ENCODE measurements at regions not wholly inside any gene's neighbourhood (a gene's known extent, or its start where the extent isn't known, plus 50 kb on each side); places are given as distances from the start of the nearest gene placed in this dataset.

GRCh38 chr10:75326306-75326705 is 75.3 kb downstream of the ZNF503 start:
- Histone ChIP-seq H3K9ac (no peak overlapping the region), H3K4me1 (ENCODE audit: insufficient read depth) (no peaks in the 10 kb centered on the region), H3K36me3 (ENCODE audit: low read depth) (no peaks in the 10 kb centered on the region), H2AFZ (no peak overlapping the region), H3K27ac (no peak overlapping the region), H3K9me2 (ENCODE audit: insufficient read depth) (no peaks in the 10 kb centered on the region), H3K27me3 (replicated peaks; ENCODE audit: insufficient read depth) (peaks cover 26% of the 10 kb centered on the region), H3K9me3 (ENCODE audit: low read depth) (no peaks in the 10 kb centered on the region), H4K20me1 (ENCODE audit: insufficient read depth) (no peaks in the 10 kb centered on the region), H3K4me2 (ENCODE audit: unreplicated experiment) (no peak overlapping the region), H3K4me3 (no peak overlapping the region), H3K79me2 (ENCODE audit: insufficient read depth) (no peaks in the 10 kb centered on the region), H3F3A (ENCODE audit: insufficient read depth) (no peaks in the 10 kb centered on the region)
- in situ Hi-C loops (cut with MboI), result no loop called here
- TF ChIP-seq EZH2 (IDR thresholded peaks at IDR 0.05; ENCODE audit: insufficient read depth, poor library complexity, severe bottlenecking) (no peak), EZH2phosphoT487 (IDR thresholded peaks at IDR 0.05; ENCODE audit: insufficient read depth, low read depth) (no peak)
- DNase-seq, result no peak

- TF ChIP-seq EZH2 (IDR thresholded peaks at IDR 0.05; ENCODE audit: insufficient read depth, poor library complexity, severe bottlenecking), result no peak
- TF ChIP-seq EZH2phosphoT487 (IDR thresholded peaks at IDR 0.05; ENCODE audit: insufficient read depth, low read depth), result no peak
- H3K36me3 ChIP-seq (ENCODE audit: low read depth), result no peaks in the 10 kb centered on the region
- in situ Hi-C loops (cut with MboI), result no loop called here
These were observed 82.3 kb downstream of the ZNF503 start for GRCh38 chr10:75319274-75319673.

GRCh38 chr10:75314570-75314969 is 78.8 kb upstream of the COMTD1 start:
- no peaks in the 10 kb centered on the region for H3F3A ChIP-seq (ENCODE audit: insufficient read depth)
- no peaks in the 10 kb centered on the region for H3K9me2 ChIP-seq (ENCODE audit: insufficient read depth)
- no peak overlapping the region for H3K27ac ChIP-seq
- no peaks in the 10 kb centered on the region for H3K9me3 ChIP-seq (ENCODE audit: low read depth)
- 38 to 46% methylated on average over 1 of the region's 1 CpG for WGBS, 2 experiments (ENCODE audit: low coverage in 1 of 2, low lambda C conversion rate in 2 of 2, missing lambda C conversion rate in 2 of 2)
- H2AFZ ChIP-seq, result no peak overlapping the region
- in situ Hi-C loops (cut with MboI), result no loop called here
- H3K4me1 ChIP-seq (ENCODE audit: insufficient read depth), result no peaks in the 10 kb centered on the region
- no peak overlapping the region for H3K4me2 ChIP-seq (ENCODE audit: unreplicated experiment)
- H3K9ac ChIP-seq, result no peak overlapping the region
- H3K4me3 ChIP-seq, result no peak overlapping the region
- H3K36me3 ChIP-seq (ENCODE audit: low read depth), result no peaks in the 10 kb centered on the region
- DNase-seq, result no peak
- no peaks in the 10 kb centered on the region; the same call in 1 of the 2 replicates for H3K27me3 ChIP-seq (replicated peaks; ENCODE audit: insufficient read depth)
- H3K79me2 ChIP-seq (ENCODE audit: insufficient read depth), result no peaks in the 10 kb centered on the region
- no peaks in the 10 kb centered on the region for H4K20me1 ChIP-seq (ENCODE audit: insufficient read depth)
- no peak for TF ChIP-seq EZH2 (IDR thresholded peaks at IDR 0.05; ENCODE audit: insufficient read depth, poor library complexity, severe bottlenecking)
- TF ChIP-seq EZH2phosphoT487 (IDR thresholded peaks at IDR 0.05; ENCODE audit: insufficient read depth, low read depth), result no peak

More at GRCh38 chr10:75319274-75319673, 82.3 kb downstream of the ZNF503 start:
- Histone ChIP-seq H3K79me2 (ENCODE audit: insufficient read depth) (no peaks in the 10 kb centered on the region), H3K9me2 (ENCODE audit: insufficient read depth) (no peaks in the 10 kb centered on the region), H3F3A (ENCODE audit: insufficient read depth) (no peaks in the 10 kb centered on the region), H3K4me1 (ENCODE audit: insufficient read depth) (no peaks in the 10 kb centered on the region), H3K27me3 (replicated peaks; ENCODE audit: insufficient read depth) (peaks cover 15% of the 10 kb centered on the region), H4K20me1 (ENCODE audit: insufficient read depth) (no peaks in the 10 kb centered on the region), H3K4me2 (ENCODE audit: unreplicated experiment) (no peak overlapping the region), H3K9ac (no peak overlapping the region), H3K27ac (no peak overlapping the region), H2AFZ (no peak overlapping the region), H3K4me3 (no peak overlapping the region), H3K9me3 (ENCODE audit: low read depth) (no peaks in the 10 kb centered on the region)
- no peak for DNase-seq

GRCh38 chr10:75312440-75312839 is 76.7 kb upstream of the COMTD1 start:
- Histone ChIP-seq H3F3A (ENCODE audit: insufficient read depth) (no peaks in the 10 kb centered on the region), H3K27me3 (replicated peaks; ENCODE audit: insufficient read depth) (no peaks in the 10 kb centered on the region; the same call in 1 of the 2 replicates), H3K36me3 (ENCODE audit: low read depth) (no peaks in the 10 kb centered on the region), H3K9me3 (ENCODE audit: low read depth) (no peaks in the 10 kb centered on the region), H4K20me1 (ENCODE audit: insufficient read depth) (no peaks in the 10 kb centered on the region), H3K79me2 (ENCODE audit: insufficient read depth) (no peaks in the 10 kb centered on the region), H3K4me2 (ENCODE audit: unreplicated experiment) (no peak overlapping the region), H3K9ac (no peak overlapping the region), H2AFZ (no peak overlapping the region), H3K27ac (no peak overlapping the region), H3K4me3 (no peak overlapping the region), H3K4me1 (ENCODE audit: insufficient read depth) (no peaks in the 10 kb centered on the region), H3K9me2 (ENCODE audit: insufficient read depth) (no peaks in the 10 kb centered on the region)
- TF ChIP-seq EZH2 (IDR thresholded peaks at IDR 0.05; ENCODE audit: insufficient read depth, poor library complexity, severe bottlenecking) (no peak), EZH2phosphoT487 (IDR thresholded peaks at IDR 0.05; ENCODE audit: insufficient read depth, low read depth) (no peak)
- in situ Hi-C loops (cut with MboI), result no loop called here
- DNase-seq, result no peak

GRCh38 chr10:75305675-75306074 is 69.9 kb upstream of the COMTD1 start:
- no peak for DNase-seq
- H3K9me3 ChIP-seq (ENCODE audit: low read depth), result no peaks in the 10 kb centered on the region
- no peak overlapping the region for H3K9ac ChIP-seq
- H3K27ac ChIP-seq, result no peak overlapping the region
- H4K20me1 ChIP-seq (ENCODE audit: insufficient read depth), result no peaks in the 10 kb centered on the region
- H3K4me2 ChIP-seq (ENCODE audit: unreplicated experiment), result no peak overlapping the region
- in situ Hi-C loops (cut with MboI), result no loop called here
- TF ChIP-seq EZH2 (IDR thresholded peaks at IDR 0.05; ENCODE audit: insufficient read depth, poor library complexity, severe bottlenecking) (no peak), EZH2phosphoT487 (IDR thresholded peaks at IDR 0.05; ENCODE audit: insufficient read depth, low read depth) (no peak)
- H3K79me2 ChIP-seq (ENCODE audit: insufficient read depth), result no peaks in the 10 kb centered on the region
- H2AFZ ChIP-seq, result no peak overlapping the region
- no peaks in the 10 kb centered on the region for H3K4me1 ChIP-seq (ENCODE audit: insufficient read depth)
- no peaks in the 10 kb centered on the region; the same call in 1 of the 2 replicates for H3K27me3 ChIP-seq (replicated peaks; ENCODE audit: insufficient read depth)
- H3K4me3 ChIP-seq, result no peak overlapping the region
- H3F3A ChIP-seq (ENCODE audit: insufficient read depth), result no peaks in the 10 kb centered on the region
- H3K9me2 ChIP-seq (ENCODE audit: insufficient read depth), result no peaks in the 10 kb centered on the region
- H3K36me3 ChIP-seq (ENCODE audit: low read depth), result no peaks in the 10 kb centered on the region
